ENCODE measurements at regions not wholly inside any gene's neighbourhood (a gene's known extent, or its start where the extent isn't known, plus 50 kb on each side); places are given as distances from the start of the nearest gene placed in this dataset.

DNA sequence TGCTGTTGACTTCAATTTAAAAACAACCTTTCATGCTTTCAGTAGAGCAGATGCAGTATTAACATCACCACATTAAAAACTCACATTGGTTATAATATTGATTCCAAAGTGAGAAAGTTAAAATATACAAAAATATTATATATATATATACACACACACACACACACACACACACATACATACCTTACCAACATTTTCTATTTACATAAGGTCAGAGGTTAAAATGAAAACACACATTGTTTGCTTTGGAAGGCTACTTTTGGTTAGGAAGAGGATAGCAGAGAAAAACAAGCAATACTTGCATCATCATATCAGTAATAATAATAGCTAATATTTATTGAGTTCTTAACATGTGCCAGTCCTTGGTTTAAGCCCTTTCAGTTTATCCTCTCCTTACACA lies 226.5 kb downstream of the PPP4R3C start:
- peaks cover 0 to 14% (median 0%) of the 10 kb centered on the region in 12 donors for H3K9me3 ChIP-seq
- TF ChIP-seq POLR2A (IDR thresholded peaks at IDR 0.05): no peak
- TF ChIP-seq, protein P1, sequence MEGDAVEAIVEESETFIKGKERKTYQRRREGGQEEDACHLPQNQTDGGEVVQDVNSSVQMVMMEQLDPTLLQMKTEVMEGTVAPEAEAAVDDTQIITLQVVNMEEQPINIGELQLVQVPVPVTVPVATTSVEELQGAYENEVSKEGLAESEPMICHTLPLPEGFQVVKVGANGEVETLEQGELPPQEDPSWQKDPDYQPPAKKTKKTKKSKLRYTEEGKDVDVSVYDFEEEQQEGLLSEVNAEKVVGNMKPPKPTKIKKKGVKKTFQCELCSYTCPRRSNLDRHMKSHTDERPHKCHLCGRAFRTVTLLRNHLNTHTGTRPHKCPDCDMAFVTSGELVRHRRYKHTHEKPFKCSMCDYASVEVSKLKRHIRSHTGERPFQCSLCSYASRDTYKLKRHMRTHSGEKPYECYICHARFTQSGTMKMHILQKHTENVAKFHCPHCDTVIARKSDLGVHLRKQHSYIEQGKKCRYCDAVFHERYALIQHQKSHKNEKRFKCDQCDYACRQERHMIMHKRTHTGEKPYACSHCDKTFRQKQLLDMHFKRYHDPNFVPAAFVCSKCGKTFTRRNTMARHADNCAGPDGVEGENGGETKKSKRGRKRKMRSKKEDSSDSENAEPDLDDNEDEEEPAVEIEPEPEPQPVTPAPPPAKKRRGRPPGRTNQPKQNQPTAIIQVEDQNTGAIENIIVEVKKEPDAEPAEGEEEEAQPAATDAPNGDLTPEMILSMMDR (IDR thresholded peaks at IDR 0.05): no peak

DNA sequence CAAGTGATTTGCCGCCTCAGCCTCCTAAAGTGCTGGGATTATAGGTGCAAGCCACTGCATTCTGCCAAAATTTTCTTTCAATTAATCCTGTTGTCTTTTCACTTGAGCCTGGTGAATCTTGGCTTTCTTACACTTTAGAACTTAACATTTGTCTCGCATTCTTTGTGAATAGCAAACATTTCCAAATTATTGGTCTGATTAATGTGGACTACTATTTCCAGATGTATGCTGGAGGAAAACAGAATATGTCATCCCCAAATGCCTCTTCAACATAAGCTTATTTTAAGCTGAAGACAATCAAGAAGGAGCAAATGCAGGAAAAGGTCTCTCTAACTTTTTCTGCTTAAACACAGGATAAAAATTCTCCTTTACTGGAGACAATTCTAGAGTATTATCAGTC lies 233.4 kb downstream of the PPP4R3C start:
- no peaks in the 10 kb centered on the region for H3K27me3 ChIP-seq
- DNase-seq: no peak
- intact Hi-C loops (cut with DNase I): no loop called here
- no peak for TF ChIP-seq POLR2A (IDR thresholded peaks at IDR 0.05)
- TF ChIP-seq, protein P1 (IDR thresholded peaks at IDR 0.05): no peak
- WGBS, 4 donors: 74 to 91% (median 80%) methylated on average over 2 of the region's 2 CpGs
- H3K9me3 ChIP-seq: no peaks in the 10 kb centered on the region
- H3K27ac ChIP-seq: no peak overlapping the region
- H3K4me3 ChIP-seq: no peak overlapping the region
- no peaks in the 10 kb centered on the region for H3K36me3 ChIP-seq
- no peak for ATAC-seq
- H3K4me1 ChIP-seq: no peaks in the 10 kb centered on the region

More for the DNA sequence above, 226.5 kb downstream of the PPP4R3C start:
- Histone ChIP-seq H3K4me3 (no peak overlapping the region), H3K36me3 (no peaks in the 10 kb centered on the region), H3K4me1 (no peaks in the 10 kb centered on the region), H3K27me3 (no peaks in the 10 kb centered on the region), H3K27ac (no peak overlapping the region)
- DNase-seq (no peak), ATAC-seq (no peak)
- intact Hi-C loops (cut with DNase I): no loop called here

DNA sequence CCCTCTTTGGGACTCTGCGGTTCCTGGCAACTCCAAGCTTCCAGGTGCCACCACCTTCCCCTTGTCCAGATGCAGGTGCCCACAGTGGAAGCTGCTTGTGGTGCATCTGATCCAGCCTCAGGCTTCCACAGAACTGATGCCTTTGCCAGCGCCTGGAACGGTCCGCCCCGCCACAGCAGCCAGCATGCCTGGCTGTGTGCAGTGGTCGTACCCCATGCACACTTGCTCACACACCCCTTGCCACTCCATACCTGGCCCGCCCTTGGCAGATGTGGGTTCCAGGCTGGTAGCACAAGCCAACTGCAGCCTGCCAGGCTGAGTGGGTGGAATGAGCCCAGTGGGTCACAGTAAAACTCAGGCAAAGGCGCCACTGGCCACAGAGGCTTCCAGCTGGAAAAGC lies 240.5 kb downstream of the PPP4R3C start:
- 88 to 93% (median 90%) methylated on average over 6 to 8 of the region's 8 CpGs for WGBS, 4 donors
- Histone ChIP-seq H3K36me3 (no peaks in the 10 kb centered on the region), H3K27ac (no peak overlapping the region), H3K4me1 (no peaks in the 10 kb centered on the region), H3K27me3 (no peaks in the 10 kb centered on the region), H3K9me3 (no peaks in the 10 kb centered on the region), H3K4me3 (no peak overlapping the region)
- no peak for TF ChIP-seq POLR2A (IDR thresholded peaks at IDR 0.05)
- TF ChIP-seq, protein P1 (IDR thresholded peaks at IDR 0.05): no peak
- intact Hi-C loops (cut with DNase I): no loop called here
- ATAC-seq (no peak), DNase-seq (no peak)

DNA sequence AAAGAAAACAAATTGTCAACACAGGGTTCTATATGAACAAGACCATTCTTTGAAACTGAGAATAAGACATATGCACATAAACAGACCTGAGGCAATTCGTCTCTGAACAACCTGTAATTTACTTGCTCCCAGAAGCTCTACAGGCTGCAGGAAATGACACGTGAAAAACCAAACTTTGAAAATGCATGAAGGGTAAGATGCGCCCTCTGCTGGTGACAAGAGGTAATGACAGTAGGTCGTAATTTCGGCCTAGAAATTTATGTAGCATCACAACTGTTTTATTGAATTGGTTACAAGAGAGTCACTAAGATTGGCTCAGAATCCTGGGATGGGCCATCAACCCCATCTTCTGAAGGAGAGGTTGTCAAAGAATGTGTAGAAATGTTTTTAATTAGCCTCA lies 276.5 kb downstream of the PPP4R3C start:
- ATAC-seq (no peak), DNase-seq (no peak)
- intact Hi-C loops (cut with DNase I): loop anchor here in 4 of 10 donors (5.0 to 10.0 kb wide), 2 partner anchors 332 to 334 kb away; no protein-coding TSS in a partner anchor
- 29 to 35% (median 31%) methylated on average over 5 of the region's 5 CpGs for WGBS, 4 donors
- no peaks in the 10 kb centered on the region for H3K9me3 ChIP-seq
- no peak overlapping the region for H3K4me3 ChIP-seq
- no peak overlapping the region for H3K27ac ChIP-seq
- H3K36me3 ChIP-seq: no peaks in the 10 kb centered on the region
- TF ChIP-seq, protein P1 (IDR thresholded peaks at IDR 0.05): peak; percentile 36 to 83 (median 60)
- TF ChIP-seq POLR2A (IDR thresholded peaks at IDR 0.05): no peak
- H3K4me1 ChIP-seq: no peaks in the 10 kb centered on the region
- H3K27me3 ChIP-seq: no peaks in the 10 kb centered on the region
